A549 (cell line): ENCODE measurements at regions not wholly inside any gene's neighbourhood (a gene's known extent, or its start where the extent isn't known, plus 50 kb on each side); places are given as distances from the start of the nearest gene placed in this dataset.

ENCODE experiments used
- CTCF ChIP-seq: fragments of >200 bp; sonication (Bioruptor Twin); formaldehyde crosslinking; IDR thresholded peaks from 3 replicates; pipeline ENCODE4 v1.5.1; 2016
- POLR2A ChIP-seq: IDR thresholded peaks from 2 replicates; pipeline ENCODE4 v1.6.1; 2012; ENCODE audit warnings: mild to moderate bottlenecking, low read length
- RAD21 ChIP-seq, 2 experiments: fragments of >200 bp in 1 of 2; sonication (Bioruptor Twin) in 1 of 2; formaldehyde crosslinking in 1 of 2; IDR thresholded peaks in 1 of 2; conservative IDR thresholded peaks in 1 of 2; 2 replicates in 1 of 2; 3 replicates in 1 of 2; pipeline ENCODE4 v1.6.1; 2012 to 2018; ENCODE audit warnings: inconsistent platforms in 1 of 2
- REST ChIP-seq: fragments of 200-600 bp; sonication (generic); IDR thresholded peaks from 2 replicates; pipeline ENCODE4 v1.6.1; 2016; ENCODE audit warnings: antibody characterized with exemption, mild to moderate bottlenecking, moderate library complexity
- USF2 ChIP-seq: fragments of 450-650 bp; IDR thresholded peaks from 2 replicates; pipeline ENCODE4 v1.6.1; 2014; ENCODE audit warnings: antibody characterized with exemption

- TF ChIP-seq CTCF: no peak
- no peak for TF ChIP-seq POLR2A
- no peak for TF ChIP-seq RAD21 (conservative IDR thresholded peaks at IDR 0.05 in 1 of 2, IDR thresholded peaks at IDR 0.05 in 1 of 2)
- TF ChIP-seq REST: no peak
- no peak for TF ChIP-seq USF2
Measured at GRCh38 chr1:5460974-5461373, 531.3 kb downstream of the NPHP4 start.
